Activated CD4-positive, alpha-beta T cell treated with anti-CD3 and anti-CD28 coated beads, Interleukin-2, amount 50 U/mL, for 1 hour (primary cell): ENCODE measurements at regions not wholly inside any gene's neighbourhood (a gene's known extent, or its start where the extent isn't known, plus 50 kb on each side); places are given as distances from the start of the nearest gene placed in this dataset.
"Not testable (repeated sequence)": the region's sequence is repeated elsewhere in the genome, so short reads cannot be mapped to it uniquely, and the experiment has no call there.

ENCODE experiments used
- DNase-seq: peaks from one replicate; pipeline ENCODE4 v3.0.0-alpha.2; 2020

DNA sequence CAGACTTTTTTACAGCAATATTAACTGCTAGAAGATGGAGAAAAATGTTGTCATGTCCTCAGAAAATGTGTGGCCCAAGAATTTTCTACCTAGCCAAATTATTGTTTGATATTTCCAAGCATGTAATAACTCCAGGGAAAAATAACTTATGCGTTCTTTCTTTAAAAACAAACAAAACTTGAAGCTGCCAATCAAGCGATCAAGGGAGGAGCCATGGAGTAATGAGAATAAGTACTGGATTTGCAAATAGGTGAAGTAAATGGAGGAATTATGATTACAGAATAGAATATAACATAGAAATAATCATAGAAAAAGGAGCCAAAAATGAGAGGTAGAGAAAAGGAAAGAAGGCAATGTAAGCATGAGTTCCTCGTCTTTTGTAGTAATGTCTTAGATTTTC, 225.3 kb downstream of the DLEU7 start:
- DNase-seq = no peak

DNA sequence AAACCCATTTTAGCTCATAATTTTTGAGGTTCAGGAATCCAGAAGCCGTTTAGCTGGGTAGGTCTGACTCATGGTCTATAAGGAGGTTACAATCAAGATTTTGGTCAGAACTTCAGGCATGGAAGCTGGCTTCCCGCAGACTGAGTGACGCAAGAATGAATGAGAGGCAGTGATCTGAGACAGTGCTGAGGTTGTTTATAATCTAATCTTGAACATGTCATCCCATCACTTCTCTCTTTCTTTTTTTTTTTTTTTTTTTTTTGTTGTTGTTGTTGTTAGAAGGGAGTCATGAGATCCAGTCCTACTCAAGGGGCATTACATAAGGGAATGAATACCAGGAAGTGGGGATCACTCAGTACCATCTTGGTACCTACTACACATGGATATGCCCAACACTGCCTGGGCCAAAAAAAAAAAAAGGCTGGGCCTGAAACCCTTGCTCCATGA, 217.4 kb downstream of the DLEU7 start:
- no peak for DNase-seq

DNA sequence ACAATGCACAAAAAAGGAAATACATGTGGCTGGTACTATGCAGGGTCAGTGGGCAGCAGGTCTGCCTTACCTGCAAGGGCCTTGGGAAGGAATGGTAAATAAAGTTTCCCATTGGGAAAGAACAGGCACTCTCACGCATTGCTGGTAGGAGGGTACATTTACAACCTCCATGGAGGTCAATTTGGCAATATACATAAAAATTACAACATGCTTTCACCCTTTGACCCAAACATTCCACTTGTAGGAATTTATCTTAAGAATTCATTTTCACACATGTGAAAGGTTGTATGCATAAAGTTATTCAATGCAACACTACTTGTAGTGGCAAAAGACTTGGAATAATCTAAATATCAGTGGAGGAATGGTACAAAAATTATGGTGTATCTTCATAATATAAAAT, 216.4 kb downstream of the DLEU7 start:
- DNase-seq = no peak

DNA sequence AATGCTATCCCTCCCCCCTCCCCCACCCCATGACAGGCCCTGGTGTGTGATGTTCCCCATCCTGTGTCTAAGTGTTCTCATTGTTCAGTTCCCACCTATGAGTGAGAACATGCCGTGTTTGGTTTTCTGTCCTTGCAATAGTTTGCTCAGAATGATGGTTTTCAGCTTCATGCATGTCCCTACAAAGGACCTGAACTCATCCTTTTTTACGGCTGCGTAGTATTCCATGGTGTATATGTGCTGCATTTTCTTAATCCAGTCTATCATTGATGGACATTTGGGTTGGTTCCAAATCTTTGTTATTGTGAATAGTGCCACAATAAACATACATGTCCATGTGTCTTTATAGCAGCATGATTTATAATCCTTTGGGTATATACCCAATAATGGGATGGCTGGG, 215.0 kb downstream of the DLEU7 start:
- not testable (repeated sequence) for DNase-seq

DNA sequence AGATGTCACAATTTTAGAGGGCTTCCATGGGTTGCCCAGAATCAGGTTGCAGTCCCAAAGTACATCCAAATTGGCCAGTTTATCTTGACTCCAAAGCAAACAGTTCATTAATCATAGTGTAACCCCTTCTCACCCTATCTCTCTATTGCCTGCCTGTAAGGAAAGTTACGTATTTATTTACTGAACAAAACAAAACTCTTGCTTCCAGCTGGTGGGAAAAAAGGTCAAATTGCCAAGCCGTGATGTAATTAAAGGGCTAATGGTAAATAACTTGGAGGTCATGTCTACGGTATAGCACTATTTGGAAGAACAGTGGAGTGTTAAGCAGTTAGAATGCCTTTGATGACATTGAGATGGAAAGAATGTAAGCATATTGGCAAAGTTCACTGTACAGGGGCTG, 214.0 kb downstream of the DLEU7 start:
- no peak for DNase-seq

DNA sequence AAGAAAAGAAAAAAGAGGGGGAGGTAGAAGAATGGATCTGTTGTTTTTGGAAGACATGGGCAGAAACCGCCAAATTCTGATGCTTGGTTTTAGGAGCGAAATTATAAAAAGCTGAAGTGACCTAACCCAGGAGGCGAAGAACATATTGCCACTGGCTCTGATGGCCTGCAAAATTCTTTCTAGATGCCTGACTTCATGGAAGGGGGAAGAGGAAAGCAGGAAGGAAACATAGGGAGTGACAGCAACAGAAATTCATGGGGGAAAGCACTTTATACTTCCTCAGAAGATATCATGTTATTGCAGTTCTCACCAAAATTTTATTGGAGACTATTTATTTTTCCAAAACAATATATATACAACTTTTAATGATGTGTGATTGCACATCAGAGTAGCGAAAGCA, 213.5 kb downstream of the DLEU7 start:
- DNase-seq = no peak

DNA sequence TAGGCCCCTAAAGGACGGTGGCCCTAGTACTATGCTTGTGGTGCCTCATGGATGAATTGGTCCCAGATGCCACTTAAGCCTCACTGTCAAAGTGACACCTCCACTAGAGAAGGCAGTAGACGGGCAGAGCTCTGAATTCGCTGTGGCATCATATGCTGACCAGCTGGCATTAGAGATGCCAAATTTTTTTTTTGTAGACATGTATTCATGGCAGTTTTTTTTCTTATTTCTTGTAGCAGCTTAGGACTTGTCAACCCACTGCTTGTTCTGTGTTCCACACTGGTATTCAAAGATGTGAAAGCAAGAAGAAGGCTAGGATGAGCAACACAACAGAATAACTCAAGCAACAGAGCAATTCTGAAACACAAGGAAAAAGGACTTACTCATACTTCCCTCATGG, 212.5 kb downstream of the DLEU7 start:
- no peak for DNase-seq

DNA sequence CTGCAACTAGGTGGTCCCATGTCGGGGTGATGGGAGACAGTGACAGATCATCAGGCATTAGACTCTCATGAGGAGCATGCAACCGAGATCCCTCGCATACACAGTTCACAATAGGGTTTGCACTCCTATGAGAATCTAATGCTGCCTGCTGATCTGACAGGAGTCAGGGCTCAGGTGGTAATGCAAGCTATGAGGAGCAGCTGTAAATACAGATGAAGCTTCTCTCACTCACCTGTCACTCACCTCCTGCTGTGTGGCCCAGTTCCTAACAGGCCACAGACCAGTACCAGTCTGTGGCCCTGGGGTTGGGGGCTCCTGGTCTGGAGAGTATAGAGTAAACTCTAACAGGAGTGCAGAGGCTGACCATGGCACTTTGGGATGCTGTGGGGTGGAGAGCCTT, 209.2 kb downstream of the DLEU7 start:
- no peak for DNase-seq

DNA sequence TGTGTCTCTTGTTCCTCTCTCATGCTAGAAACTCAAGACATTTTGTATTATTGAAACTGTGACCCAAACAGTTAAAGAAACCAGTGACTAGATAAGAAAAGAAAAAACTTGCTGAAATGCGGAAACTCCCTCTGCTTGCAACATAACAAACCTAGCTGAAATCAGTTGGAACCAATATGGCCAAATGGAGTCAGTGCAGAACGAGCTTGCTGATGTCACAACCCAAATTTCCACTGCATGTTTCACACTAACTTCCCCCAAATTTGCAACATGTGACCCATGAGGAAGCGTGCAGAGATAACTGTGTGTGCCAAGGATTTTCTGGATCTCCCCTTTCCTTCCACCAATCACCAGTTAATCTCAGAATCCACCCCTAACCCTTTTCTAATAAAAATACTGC, 208.0 kb downstream of the DLEU7 start:
- DNase-seq = no peak

DNA sequence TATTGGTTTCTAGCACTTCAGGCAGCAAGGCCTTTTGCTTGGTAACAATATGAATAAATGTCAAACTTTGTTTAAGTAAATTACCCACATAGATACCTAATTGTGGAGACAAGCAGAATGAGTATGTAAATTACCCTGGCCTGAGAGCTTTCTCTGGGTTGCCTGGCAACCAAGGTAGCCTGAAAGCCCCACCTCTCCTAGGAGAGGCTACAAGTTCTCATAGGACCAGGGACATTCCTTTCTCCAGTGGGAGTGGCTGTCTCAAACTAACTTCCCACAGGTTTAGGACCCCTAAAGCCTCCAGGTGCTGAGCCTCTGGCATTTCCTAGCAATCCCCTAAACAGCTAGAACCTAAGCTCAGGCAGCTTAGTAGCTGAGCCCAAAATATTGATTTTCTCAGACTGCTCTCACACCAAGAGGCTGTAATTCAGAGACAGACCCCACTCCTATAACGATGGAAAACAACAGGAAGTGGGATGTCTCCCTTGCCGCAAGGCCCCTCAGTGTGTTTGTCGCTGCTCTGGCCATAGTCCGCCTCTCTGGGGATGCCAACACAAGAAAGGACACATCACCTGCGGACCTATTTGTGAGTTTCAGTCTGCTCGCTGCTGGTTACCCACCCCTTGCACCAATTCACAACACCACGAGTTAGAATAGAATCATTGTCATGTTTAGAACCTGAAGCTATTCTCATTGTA, 207.3 kb downstream of the DLEU7 start:
- DNase-seq = no peak

DNA sequence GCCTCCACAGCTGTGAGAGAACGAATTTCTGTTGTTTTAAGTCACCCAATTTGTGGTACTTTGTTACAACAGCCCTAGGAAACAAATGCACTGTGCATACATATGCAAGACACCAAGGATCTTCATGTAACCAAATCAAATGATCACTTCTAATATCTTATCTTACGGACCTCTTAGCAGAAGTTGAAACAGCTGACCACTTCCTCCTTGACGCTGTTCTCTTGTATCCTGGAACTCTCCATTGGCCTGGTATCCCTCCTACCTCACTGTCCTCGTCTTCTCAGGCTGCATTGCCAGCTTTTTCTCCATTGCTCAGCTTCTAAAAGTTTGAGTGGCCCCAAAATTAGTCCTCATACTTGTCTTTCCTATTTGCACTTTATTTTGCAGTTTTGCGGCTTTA, 200.4 kb downstream of the DLEU7 start:
- DNase-seq = no peak

DNA sequence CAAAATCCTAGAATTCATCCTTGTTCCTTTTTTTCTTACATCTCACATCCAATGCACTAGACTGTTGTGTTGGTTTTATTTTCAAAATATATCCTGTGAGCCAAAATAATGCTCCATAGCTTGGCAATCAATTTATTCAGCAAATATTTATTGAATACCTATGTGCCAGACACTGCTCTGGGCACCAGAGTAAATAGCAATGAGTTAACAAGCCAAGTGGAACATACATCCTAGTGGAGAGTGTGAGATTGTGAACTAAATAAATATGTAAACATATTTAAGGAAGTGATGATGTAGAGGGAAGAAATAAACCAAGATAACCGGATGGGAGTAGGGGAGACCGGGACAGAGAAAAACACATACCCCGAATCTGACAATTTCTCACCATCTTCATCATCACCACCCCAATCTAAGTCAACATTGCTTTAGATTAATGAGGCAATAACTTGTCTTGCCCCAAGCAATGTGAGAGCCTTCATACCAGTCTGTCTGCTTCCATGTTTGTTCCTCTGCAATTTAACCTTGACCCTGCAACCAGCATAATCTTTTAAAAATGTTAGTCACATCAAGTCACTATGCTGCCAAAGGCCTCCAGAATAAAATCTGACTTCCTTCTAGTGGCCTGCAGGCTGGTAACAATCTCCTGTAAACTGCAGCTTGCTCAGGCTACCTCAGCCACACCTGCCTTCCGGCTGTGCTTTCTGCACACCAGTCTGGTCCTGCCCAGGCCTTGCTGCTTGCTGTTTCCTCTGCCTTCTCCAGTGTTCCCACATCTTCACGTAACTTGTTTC, 199.2 kb downstream of the DLEU7 start:
- DNase-seq = no peak

DNA sequence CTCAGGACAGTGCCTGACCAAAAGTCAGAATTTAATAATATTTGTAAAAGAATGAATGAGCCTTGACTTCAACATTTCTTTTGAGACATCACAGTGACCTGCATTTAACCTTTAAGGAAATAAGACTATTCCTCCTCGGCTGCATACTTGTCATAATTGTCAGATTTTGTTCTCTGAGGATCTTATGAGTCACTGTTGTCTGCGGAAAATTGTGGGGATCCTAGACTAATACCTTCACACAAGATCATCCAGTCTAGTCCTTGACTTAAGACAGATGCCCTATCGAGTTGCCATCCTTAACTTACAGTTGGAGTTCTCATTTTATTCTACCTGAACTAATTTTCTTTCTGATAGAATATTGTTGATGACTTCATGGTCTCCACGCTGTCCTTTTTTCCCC, 198.4 kb downstream of the DLEU7 start:
- no peak for DNase-seq

DNA sequence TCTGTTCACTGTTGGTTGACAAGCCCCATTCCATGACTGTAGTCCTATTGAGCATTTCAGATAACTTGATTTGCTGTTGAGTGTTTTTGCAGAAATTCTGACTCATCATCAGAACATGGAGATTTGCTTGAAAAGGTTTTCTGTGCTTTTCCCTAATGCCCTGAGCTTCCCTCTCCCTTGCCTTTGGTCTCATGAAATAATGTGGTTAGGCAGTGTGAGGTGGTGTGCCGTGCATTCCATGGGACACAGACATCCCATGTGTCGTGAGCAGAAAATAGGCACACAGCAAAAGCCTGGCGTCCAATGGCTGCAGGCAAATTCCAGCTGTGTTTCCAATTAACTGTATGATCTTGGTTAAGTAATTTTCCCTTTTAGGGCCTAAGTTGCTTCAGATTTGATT, 197.4 kb downstream of the DLEU7 start:
- no peak for DNase-seq

DNA sequence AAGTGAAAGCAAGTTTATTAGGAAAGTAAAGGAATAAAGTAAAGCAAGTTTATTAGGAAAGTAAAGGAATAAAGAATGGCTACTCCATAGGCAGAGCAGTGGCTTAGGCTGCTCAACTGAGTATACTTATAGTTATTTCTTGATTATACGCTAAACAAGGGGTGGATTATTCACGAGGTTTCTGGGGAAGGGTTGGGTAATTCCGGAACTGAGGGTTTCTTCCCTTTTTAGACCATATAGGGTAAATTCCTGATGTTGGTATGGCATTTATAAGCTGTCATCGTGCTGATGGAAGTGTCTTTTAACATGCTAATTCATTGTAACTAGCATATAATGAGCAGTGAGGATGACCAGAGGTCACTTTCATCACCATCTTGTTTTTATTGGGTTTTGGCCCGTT, 194.3 kb downstream of the DLEU7 start:
- no peak for DNase-seq

DNA sequence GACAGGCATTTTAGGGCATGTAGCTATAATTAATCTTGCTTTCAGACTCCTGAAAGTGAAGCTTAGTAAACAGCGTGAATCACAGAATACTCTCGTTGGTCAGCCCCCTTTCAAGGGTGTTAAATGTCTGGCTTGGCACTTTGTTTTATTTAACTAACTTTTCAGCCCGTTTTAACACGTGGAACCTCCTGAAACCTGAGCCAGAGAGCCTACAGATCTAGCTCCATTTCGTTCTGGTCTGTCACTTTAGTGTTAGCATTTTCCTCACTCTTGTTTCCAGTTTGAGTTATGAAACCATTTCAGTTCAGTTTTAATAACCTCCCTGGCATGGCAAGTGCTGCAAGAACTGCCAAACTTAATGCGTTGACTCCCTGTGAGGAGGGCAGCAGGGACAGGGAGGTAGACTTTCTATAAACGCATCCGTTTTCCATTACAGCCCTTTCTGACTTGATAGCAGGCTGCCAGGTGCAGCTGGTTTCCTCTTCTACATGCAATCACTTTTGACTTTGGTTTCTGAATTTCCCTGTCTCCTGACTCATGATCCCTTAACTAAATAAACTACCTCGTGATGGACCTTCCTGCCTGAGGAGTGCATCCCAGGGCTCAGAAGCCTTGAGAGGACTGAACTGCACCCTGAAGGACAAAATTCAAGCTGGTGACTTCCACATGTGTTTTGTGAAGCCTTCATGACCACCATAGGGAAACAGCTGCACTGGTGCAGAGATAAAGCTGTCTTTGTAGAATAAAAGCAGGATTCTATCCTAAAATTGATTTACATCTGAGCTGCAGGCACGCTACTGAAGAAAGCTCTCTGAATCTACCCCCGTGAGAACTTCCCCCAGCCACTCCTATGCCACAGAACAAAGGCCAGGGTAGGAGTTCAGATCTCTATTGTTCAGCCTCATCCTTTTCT, 192.6 kb downstream of the DLEU7 start:
- no peak for DNase-seq

DNA sequence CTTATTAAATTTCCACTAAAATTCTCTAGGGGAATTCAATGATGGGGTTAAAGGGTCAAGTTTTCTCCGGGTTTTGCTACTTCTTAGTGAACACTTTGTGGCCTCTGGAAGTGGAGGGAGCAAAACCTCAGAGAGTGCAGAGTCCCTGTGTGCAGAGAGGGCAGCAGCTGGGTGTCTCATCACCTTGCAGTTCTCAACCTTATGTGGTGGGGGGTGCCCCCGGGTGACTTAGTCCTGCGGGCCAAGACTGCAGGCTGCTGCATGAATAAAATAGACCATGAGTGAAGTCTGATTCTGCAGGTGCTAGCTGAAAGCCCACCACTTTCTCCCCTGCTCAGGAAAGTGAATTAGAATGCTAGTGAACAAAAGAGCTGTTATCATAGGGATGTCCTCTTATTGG, 191.6 kb downstream of the DLEU7 start:
- no peak for DNase-seq

DNA sequence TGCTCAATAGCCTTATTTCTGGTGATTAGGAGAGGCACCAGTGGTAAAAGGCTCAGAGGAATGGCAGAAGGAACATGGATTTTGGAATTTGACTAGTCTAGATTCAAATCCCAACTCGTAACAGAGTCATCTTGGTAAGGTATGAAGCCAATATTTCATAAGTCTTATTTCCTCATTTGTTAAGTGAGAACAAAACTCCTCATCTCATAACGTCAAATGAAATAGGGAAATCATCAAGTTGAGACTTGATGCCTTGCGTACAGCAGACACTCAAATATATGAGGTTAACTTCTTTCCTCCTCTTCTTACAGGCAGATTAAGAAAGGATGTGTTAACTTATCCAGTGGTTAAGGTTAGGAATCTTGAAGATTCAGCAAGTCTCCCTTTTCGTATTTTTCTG, 189.2 kb downstream of the DLEU7 start:
- DNase-seq = no peak

DNA sequence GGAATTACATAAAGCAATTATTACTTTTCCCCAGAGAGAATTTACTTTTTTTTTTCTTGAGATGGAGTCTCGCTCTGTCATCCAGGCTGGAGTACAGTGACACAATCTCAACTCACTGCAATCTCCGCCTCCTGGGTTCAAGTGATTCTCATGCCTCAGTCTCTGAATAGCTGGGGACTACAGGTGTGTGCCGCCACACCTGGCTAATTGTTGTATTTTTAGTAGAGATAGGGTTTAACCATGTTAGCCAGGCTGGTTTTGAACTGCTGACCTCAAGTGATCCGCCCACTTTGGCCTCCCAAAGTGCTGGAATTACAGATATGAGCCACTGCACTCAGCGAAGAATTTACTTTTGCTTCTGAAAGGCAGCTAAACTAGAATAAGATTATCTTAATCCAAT, 181.6 kb downstream of the DLEU7 start:
- not testable (repeated sequence) for DNase-seq

DNA sequence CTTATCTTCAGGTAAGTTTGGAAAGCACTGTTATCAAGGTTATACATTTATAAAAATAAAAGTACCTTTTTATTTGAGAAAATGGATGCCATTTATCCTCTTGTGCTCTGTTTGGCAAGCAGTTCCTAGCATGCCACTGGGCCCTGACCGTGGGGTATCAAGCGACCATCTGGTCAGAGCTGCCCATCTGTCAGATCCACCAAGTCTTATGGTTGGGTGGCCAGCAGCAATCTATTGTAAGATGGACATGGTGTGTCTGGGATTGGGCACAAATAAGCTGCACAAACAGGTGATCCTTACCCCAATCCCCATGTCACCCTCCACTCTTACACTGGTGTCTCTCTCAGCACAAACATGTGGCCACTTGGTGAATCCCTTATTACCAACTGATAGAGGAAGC, 178.5 kb downstream of the DLEU7 start:
- no peak for DNase-seq

DNA sequence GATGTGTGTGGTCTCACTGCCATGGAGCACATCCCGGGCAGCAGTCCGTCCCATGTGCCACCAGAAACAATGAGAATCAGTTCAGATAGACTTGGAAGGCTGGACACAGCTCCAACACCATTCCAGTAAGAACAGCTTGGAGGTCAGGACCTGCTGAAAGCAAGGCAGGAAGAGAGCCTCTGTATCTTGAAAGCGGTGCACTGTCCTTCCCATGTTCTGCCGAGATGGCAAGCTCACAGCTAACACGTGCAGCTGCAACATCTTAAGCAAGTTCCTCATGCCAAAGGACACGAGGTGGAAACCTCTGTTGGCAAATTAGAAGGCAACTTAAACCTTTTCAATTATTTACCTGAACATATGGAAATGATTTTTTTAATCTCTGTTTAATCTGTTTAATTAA, 175.4 kb downstream of the DLEU7 start:
- DNase-seq = no peak

DNA sequence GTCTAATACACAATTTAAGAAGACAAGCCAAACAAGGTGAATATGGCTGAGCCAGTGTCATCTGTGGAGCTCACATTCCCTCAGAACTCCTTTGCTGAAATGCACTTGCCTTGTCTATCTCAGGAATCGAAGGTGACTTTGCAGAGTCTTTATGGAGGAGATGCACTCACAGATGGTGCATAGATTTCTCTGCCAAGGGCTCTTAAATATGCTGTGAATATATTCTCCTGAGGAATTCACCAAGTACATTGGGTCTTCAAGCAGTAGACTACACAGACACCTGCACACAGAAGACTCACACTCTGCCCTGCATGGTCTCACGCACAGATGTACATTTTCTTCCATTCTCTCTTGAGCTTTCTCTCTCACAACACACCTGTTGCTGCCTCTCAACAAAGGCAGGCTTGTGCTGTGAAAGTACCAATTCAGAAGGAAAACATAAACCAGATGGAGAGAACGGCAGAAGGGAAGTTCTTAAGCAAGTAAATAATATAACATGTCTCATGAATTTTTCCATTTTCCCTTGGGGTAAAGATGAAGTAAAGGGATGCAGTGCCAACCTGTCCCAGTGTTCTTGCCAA, 174.7 kb downstream of the DLEU7 start:
- no peak for DNase-seq

DNA sequence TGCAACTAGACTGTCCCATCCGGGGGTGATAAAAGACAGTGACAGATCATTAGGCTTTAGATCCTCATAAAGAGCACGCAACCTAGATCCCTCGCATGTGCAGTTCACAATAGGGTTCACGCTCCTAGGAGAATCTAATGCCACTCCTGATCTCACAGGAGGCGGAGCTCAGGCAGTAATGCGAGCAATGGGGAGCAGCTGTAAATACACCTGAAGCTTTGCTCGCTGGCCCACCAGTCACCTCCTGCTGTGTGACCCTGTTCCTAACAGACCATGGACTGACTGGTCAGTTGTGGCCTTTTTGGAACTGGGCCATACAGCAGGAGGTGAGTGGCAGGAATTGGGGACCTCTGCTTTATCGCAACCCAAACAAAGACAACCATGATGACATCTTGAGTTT, 173.2 kb downstream of the DLEU7 start:
- DNase-seq = no peak
